ENCODE measurements at regions not wholly inside any gene's neighbourhood (a gene's known extent, or its start where the extent isn't known, plus 50 kb on each side); places are given as distances from the start of the nearest gene placed in this dataset.

GRCh38 chr3:104523136-104523535, 843.6 kb upstream of the ALCAM start:
- DNase-seq (ENCODE audit: low read depth) = no peak
- no peak for TF ChIP-seq CTCF (IDR thresholded peaks at IDR 0.05; ENCODE audit: insufficient read depth, low read depth, low read length, missing control alignments)
- H3K4me3 ChIP-seq (ENCODE audit: low read length) = no peak overlapping the region

- H3K4me3 ChIP-seq (ENCODE audit: low read length) = no peak overlapping the region
- TF ChIP-seq CTCF (IDR thresholded peaks at IDR 0.05; ENCODE audit: insufficient read depth, low read depth, low read length, missing control alignments) = no peak
These were observed 839.8 kb upstream of the ALCAM start for GRCh38 chr3:104526901-104527401.

GRCh38 chr3:104530934-104531333, 835.8 kb upstream of the ALCAM start:
- TF ChIP-seq CTCF (IDR thresholded peaks at IDR 0.05; ENCODE audit: insufficient read depth, low read depth, low read length, missing control alignments) = no peak
- H3K4me3 ChIP-seq (ENCODE audit: low read length) = no peak overlapping the region

More at GRCh38 chr3:104526901-104527401, 839.8 kb upstream of the ALCAM start:
- no peak for DNase-seq (ENCODE audit: low read depth)

GRCh38 chr3:104536715-104537114, 830.0 kb upstream of the ALCAM start:
- H3K4me3 ChIP-seq (ENCODE audit: low read length) = no peak overlapping the region
- DNase-seq (ENCODE audit: low read depth) = no peak
- no peak for TF ChIP-seq CTCF (IDR thresholded peaks at IDR 0.05; ENCODE audit: insufficient read depth, low read depth, low read length, missing control alignments)

More at GRCh38 chr3:104530934-104531333, 835.8 kb upstream of the ALCAM start:
- DNase-seq (ENCODE audit: low read depth) = no peak

- no peak for DNase-seq (ENCODE audit: low read depth)
- no peak overlapping the region for H3K4me3 ChIP-seq (ENCODE audit: low read length)
- no peak for TF ChIP-seq CTCF (IDR thresholded peaks at IDR 0.05; ENCODE audit: insufficient read depth, low read depth, low read length, missing control alignments)
These were observed 829.4 kb upstream of the ALCAM start for GRCh38 chr3:104537323-104537722.

GRCh38 chr3:104546301-104546700, 820.4 kb upstream of the ALCAM start:
- no peak for TF ChIP-seq CTCF (IDR thresholded peaks at IDR 0.05; ENCODE audit: insufficient read depth, low read depth, low read length, missing control alignments)
- DNase-seq (ENCODE audit: low read depth) = peak; percentile 86
- H3K4me3 ChIP-seq (ENCODE audit: low read length) = no peak overlapping the region

- TF ChIP-seq CTCF (IDR thresholded peaks at IDR 0.05; ENCODE audit: insufficient read depth, low read depth, low read length, missing control alignments) = no peak
- DNase-seq (ENCODE audit: low read depth) = no peak
- no peak overlapping the region for H3K4me3 ChIP-seq (ENCODE audit: low read length)
These were observed 819.7 kb upstream of the ALCAM start for GRCh38 chr3:104547031-104547430.
